ENCODE measurements at regions not wholly inside any gene's neighbourhood (a gene's known extent, or its start where the extent isn't known, plus 50 kb on each side); places are given as distances from the start of the nearest gene placed in this dataset.
"Not testable (repeated sequence)": the region's sequence is repeated elsewhere in the genome, so short reads cannot be mapped to it uniquely, and the experiment has no call there.

GRCh38 chr6:130557481-130558112 is 191.8 kb downstream of the TMEM200A start:
- no peak for DNase-seq (ENCODE audit: low spot score)

GRCh38 chr6:130558131-130558530 is 192.3 kb downstream of the TMEM200A start:
- DNase-seq (ENCODE audit: low spot score) = no peak

GRCh38 chr6:130559166-130559565 is 193.3 kb downstream of the TMEM200A start:
- DNase-seq (ENCODE audit: low spot score) = no peak

GRCh38 chr6:130560231-130560630 is 194.4 kb downstream of the TMEM200A start:
- no peak for DNase-seq (ENCODE audit: low spot score)

- not testable (repeated sequence) for DNase-seq (ENCODE audit: low spot score)
Measured at GRCh38 chr6:130561159-130561558, 195.3 kb downstream of the TMEM200A start.

GRCh38 chr6:130565696-130566095 is 199.9 kb downstream of the TMEM200A start:
- DNase-seq (ENCODE audit: low spot score) = no peak

GRCh38 chr6:130574146-130574545 is 208.3 kb downstream of the TMEM200A start:
- DNase-seq (ENCODE audit: low spot score) = no peak

- DNase-seq (ENCODE audit: low spot score) = no peak
Measured at GRCh38 chr6:130575557-130575956, 209.7 kb downstream of the TMEM200A start.

GRCh38 chr6:130575971-130576370 is 210.2 kb downstream of the TMEM200A start:
- DNase-seq (ENCODE audit: low spot score) = no peak

- no peak for DNase-seq (ENCODE audit: low spot score)
Measured at GRCh38 chr6:130577178-130577919, 211.5 kb downstream of the TMEM200A start.

GRCh38 chr6:130578713-130579112 is 212.9 kb downstream of the TMEM200A start:
- DNase-seq (ENCODE audit: low spot score) = no peak

- no peak for DNase-seq (ENCODE audit: low spot score)
Measured at GRCh38 chr6:130583268-130583667, 217.5 kb downstream of the TMEM200A start.

- no peak for DNase-seq (ENCODE audit: low spot score)
Measured at GRCh38 chr6:130585587-130585986, 219.8 kb downstream of the TMEM200A start.

GRCh38 chr6:130587778-130588520 is 222.1 kb downstream of the TMEM200A start:
- no peak for DNase-seq (ENCODE audit: low spot score)

GRCh38 chr6:130593200-130593599 is 227.4 kb downstream of the TMEM200A start:
- no peak for DNase-seq (ENCODE audit: low spot score)

GRCh38 chr6:130593948-130594347 is 228.1 kb downstream of the TMEM200A start:
- DNase-seq (ENCODE audit: low spot score) = no peak

GRCh38 chr6:130598021-130598989 is 228.9 kb upstream of the SMLR1 start:
- no peak for DNase-seq (ENCODE audit: low spot score)

- no peak for DNase-seq (ENCODE audit: low spot score)
Measured at GRCh38 chr6:130600880-130601341, 226.3 kb upstream of the SMLR1 start.

GRCh38 chr6:130602151-130602770 is 224.9 kb upstream of the SMLR1 start:
- no peak for DNase-seq (ENCODE audit: low spot score)

- no peak for DNase-seq (ENCODE audit: low spot score)
Measured at GRCh38 chr6:130603391-130603790, 223.8 kb upstream of the SMLR1 start.

- no peak for DNase-seq (ENCODE audit: low spot score)
Measured at GRCh38 chr6:130604841-130605399, 222.3 kb upstream of the SMLR1 start.

Measured in pons (tissue), 1 donor.